Activated naive CD4-positive, alpha-beta T cell treated with anti-CD3 and anti-CD28 coated beads, Interleukin-2, amount 10 ng/mL, durations not matched to agents 7 days and 5 days (primary cell): ENCODE measurements at regions not wholly inside any gene's neighbourhood (a gene's known extent, or its start where the extent isn't known, plus 50 kb on each side); places are given as distances from the start of the nearest gene placed in this dataset.
"Not testable (repeated sequence)": the region's sequence is repeated elsewhere in the genome, so short reads cannot be mapped to it uniquely, and the experiment has no call there.

ENCODE experiments used
- CTCF ChIA-PET: fragments of 350-600 bp; sonication (Branson Sonifier 250); formaldehyde crosslinking; loops from one replicate; lab custom pipeline; 2021; ENCODE audit warnings: antibody characterized with exemption; lab: Charles Lee
- DNase-seq: peaks from one replicate; pipeline ENCODE4 v3.0.0-alpha.2; 2020
- H3K27ac Mint-ChIP-seq: one replicate; pipeline ENCODE4 v1.8.0; 2021; ENCODE audit warnings: mild to moderate bottlenecking, moderate library complexity, mixed read lengths
- H3K27me3 Mint-ChIP-seq: one replicate; pipeline ENCODE4 v1.8.0; 2021; ENCODE audit warnings: mild to moderate bottlenecking, mixed read lengths
- H3K36me3 Mint-ChIP-seq: one replicate; pipeline ENCODE4 v1.8.0; 2021; ENCODE audit warnings: mixed read lengths
- H3K4me1 Mint-ChIP-seq: one replicate; pipeline ENCODE4 v1.8.0; 2021; ENCODE audit warnings: mixed read lengths
- H3K4me3 Mint-ChIP-seq: one replicate; pipeline ENCODE4 v1.8.0; 2021; ENCODE audit warnings: mild to moderate bottlenecking, moderate library complexity, mixed read lengths
- H3K9me3 Mint-ChIP-seq: one replicate; pipeline ENCODE4 v1.8.0; 2021; ENCODE audit warnings: mixed read lengths

DNA sequence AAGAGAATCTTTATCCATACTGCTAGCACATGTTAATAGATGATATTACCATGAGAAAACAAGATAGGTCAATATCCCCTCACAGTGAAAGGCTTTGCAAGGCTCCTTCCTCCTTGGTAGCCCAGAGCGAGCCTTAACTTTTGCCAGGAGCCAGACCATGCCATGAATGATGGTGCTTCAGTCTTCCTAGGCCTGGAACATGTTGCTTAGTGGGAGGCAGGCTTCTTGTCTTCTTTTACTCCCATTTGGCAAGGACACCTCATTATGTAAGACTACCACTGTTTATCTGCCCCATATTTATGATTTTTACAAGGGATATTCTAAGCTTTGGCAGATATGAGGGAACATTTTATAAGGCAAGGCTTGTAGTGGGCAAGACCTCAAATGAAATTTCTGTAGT is 90.8 kb downstream of the GJA1 start:
- Mint-ChIP-seq H3K27me3 (no peaks in the 10 kb centered on the region), H3K27ac (no peak overlapping the region), H3K4me3 (no peak overlapping the region), H3K9me3 (no peaks in the 10 kb centered on the region), H3K36me3 (no peaks in the 10 kb centered on the region), H3K4me1 (no peaks in the 10 kb centered on the region)
- no peak for DNase-seq
- CTCF ChIA-PET: no interaction called here

DNA sequence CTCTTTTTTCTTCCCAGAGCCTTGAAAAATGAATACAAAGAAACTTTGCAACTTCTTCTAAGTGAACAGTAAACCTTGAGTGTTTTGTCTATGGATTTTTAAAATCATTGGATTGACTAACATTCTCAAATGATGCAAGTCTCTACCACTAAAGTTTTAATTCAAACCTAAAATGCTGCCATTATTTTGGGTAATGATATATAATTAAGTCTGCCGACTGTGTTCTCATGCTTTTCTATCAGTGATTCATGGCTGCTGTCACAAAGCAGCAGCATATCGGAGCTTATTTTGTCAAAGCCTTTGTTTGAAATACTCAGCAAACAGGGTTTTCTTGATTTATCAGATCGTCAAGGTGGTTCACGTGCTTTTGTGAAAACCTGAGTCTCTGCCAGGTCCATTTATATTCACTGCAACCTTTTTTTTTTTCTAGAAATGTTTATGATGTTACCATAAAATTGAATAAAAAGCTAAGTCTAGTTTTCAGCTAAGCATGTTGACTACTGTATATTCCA is 96.3 kb downstream of the GJA1 start:
- Mint-ChIP-seq H3K36me3 (no peaks in the 10 kb centered on the region), H3K4me3 (no peak overlapping the region), H3K27me3 (no peaks in the 10 kb centered on the region), H3K27ac (no peak overlapping the region), H3K9me3 (no peaks in the 10 kb centered on the region), H3K4me1 (no peaks in the 10 kb centered on the region)
- CTCF ChIA-PET: no interaction called here
- no peak for DNase-seq

DNA sequence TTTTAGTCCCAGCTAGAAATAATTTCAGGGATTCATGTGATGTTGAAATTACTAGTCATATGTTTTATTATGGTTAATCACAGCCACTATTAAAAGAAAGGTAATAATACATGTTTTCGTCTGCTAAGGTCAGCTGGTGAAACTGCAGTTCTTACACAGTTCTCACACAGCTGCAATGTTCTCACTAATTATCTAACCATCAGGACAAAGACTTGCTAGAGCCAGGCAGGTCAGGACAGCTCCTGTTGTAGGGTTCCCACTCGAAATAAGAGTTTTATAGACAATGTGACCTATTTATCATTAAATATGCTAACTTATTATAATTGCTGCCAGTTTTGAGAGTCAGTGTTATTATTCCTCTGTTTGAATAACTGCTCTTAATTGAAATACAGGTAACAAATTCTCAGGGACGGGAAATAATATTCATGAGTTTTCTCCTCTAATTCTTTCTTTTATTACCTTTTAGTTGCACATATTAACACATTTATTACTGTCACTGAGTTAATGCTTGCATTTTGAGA is 97.9 kb downstream of the GJA1 start:
- no peaks in the 10 kb centered on the region for H3K4me1 Mint-ChIP-seq
- CTCF ChIA-PET: no interaction called here
- H3K27me3 Mint-ChIP-seq: no peaks in the 10 kb centered on the region
- H3K4me3 Mint-ChIP-seq: no peak overlapping the region
- H3K27ac Mint-ChIP-seq: no peak overlapping the region
- no peak for DNase-seq
- H3K9me3 Mint-ChIP-seq: no peaks in the 10 kb centered on the region
- H3K36me3 Mint-ChIP-seq: no peaks in the 10 kb centered on the region

DNA sequence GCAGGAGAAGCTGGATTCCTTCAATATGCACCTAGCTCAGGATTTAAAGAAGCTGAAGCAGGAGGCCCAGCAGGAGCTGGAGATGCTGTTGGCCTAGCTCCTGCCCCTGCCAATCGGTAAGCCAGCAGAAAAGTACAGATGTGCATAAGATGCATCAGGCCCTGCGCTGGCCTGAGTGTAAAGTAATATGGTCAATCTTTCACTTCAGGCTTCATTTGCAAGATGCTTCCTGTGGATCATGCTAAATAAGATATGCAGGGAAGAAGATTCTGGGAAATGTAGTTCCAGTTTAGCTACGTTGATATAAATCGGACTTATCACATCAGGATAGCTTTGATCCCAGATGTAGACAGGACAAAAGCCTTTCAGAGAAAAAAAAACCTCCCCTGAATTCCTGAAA is 100.3 kb downstream of the GJA1 start:
- Mint-ChIP-seq H3K4me1 (no peaks in the 10 kb centered on the region), H3K27me3 (no peaks in the 10 kb centered on the region), H3K27ac (no peak overlapping the region), H3K36me3 (no peaks in the 10 kb centered on the region), H3K9me3 (no peaks in the 10 kb centered on the region), H3K4me3 (no peak overlapping the region)
- CTCF ChIA-PET: interaction anchor here (0.6 kb wide), 1 partner anchor 953 kb away, joined by 3 read pairs; no protein-coding TSS in a partner anchor
- DNase-seq: no peak

DNA sequence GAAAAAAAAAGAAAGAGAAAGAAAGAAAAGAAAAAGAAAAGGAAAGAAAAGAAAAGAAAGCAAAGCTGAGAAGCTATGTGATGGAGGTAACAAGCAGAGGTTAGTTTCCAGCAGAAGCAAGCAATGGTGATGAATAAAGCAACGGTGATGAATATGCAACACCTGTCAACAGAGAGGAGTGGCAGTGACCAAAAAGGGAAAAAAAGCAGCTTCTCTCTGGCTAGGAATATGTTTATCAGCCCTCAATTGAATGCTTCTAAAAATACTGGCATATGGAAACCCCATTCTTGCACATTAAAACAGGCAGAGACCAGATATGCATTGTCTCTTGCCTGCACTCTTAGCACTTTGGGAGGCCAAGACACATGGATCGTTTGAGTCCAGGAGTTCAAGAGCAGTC is 100.9 kb downstream of the GJA1 start:
- Mint-ChIP-seq H3K4me1 (no peaks in the 10 kb centered on the region), H3K36me3 (no peaks in the 10 kb centered on the region), H3K9me3 (no peaks in the 10 kb centered on the region), H3K27me3 (no peaks in the 10 kb centered on the region), H3K27ac (no peak overlapping the region), H3K4me3 (no peak overlapping the region)
- DNase-seq: no peak
- CTCF ChIA-PET: interaction anchor here (0.6 to 1.1 kb wide), 3 partner anchors 14 to 953 kb away, joined by 3 read pairs; no protein-coding TSS in a partner anchor

DNA sequence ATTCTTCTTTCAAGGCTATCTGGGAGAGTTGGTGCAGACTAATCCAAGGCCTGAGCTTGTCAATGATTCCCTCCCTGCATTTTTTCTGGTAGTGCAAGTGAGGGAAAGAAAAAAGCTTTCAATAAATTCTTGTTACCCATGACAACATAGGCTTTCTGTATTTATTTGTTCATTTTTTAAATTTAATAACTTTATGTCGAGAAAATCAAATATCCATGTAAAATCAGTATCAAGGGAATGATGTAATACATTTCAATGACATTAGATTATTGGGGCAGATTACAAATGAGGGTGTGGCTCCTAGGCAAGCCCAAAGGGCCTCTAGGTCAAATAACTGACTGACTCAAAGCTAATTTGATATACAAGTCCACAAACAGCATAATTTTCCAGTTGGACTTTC is 104.0 kb downstream of the GJA1 start:
- no peak for DNase-seq

DNA sequence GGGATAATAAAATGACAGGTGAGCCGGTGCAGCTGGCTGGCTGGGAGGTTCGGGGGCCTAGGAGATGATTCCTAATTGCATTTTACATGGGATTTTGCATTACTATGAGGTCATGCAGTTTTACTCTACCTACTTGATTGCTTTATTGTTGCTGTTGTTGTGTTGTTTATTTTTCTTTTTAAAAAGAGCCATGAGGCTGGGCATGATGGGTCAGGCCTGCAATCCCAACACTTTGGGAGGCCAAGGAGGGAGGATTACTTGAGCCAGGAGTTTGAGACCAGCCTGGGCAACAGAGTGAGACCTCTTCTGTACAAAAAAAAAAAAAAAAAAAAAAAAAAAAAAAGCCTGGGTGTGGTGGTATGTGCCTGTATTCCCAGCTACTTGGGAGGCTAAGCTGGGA is 104.8 kb downstream of the GJA1 start:
- no peaks in the 10 kb centered on the region for H3K9me3 Mint-ChIP-seq
- no peaks in the 10 kb centered on the region for H3K36me3 Mint-ChIP-seq
- CTCF ChIA-PET: no interaction called here
- no peak for DNase-seq
- H3K27ac Mint-ChIP-seq: no peak overlapping the region
- no peaks in the 10 kb centered on the region for H3K27me3 Mint-ChIP-seq
- H3K4me1 Mint-ChIP-seq: no peaks in the 10 kb centered on the region
- H3K4me3 Mint-ChIP-seq: no peak overlapping the region

More for the DNA sequence above, 104.0 kb downstream of the GJA1 start:
- no peaks in the 10 kb centered on the region for H3K27me3 Mint-ChIP-seq
- no peak overlapping the region for H3K4me3 Mint-ChIP-seq
- H3K4me1 Mint-ChIP-seq: no peaks in the 10 kb centered on the region
- CTCF ChIA-PET: no interaction called here
- H3K9me3 Mint-ChIP-seq: no peaks in the 10 kb centered on the region
- H3K27ac Mint-ChIP-seq: no peak overlapping the region
- no peaks in the 10 kb centered on the region for H3K36me3 Mint-ChIP-seq

DNA sequence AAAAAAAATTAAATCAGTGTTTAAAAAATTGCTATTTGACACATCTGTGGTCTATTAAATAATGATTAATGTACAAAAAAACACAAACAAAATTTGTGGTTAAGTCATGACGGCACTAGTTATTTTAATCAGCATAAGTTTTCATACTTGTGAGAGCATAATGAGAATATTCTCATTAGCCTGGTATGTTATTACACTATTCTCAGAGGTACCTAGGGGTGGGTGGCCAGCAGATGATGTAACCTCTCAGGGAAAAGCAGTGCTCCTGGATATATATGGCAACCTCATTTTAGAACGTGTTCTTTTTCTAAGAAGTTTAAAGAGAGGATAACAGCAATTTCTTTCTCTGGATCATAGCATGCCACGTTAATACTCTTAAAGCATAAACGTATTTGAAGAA is 109.2 kb downstream of the GJA1 start:
- H3K4me3 Mint-ChIP-seq: no peak overlapping the region
- CTCF ChIA-PET: no interaction called here
- no peaks in the 10 kb centered on the region for H3K9me3 Mint-ChIP-seq
- no peak for DNase-seq
- H3K27ac Mint-ChIP-seq: no peak overlapping the region
- no peaks in the 10 kb centered on the region for H3K4me1 Mint-ChIP-seq
- H3K36me3 Mint-ChIP-seq: no peaks in the 10 kb centered on the region
- no peaks in the 10 kb centered on the region for H3K27me3 Mint-ChIP-seq

DNA sequence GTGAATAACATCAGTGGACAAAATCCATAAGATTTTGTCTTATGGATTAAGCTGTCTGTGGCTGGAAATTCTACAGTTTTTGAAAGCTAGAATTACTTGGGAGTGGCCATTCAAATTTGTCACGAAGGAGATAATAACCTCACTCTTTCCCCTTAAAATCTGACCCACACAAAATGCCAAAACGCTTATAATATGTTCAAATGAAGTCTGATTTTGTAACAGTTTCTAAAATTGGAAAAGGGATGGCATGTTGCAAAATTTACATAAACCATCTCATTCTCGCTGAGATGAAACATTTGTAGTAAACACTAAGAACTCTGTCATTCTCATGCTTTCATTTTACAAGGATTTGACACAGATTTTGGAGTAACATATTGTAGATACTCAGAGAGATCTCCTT is 112.7 kb downstream of the GJA1 start:
- Mint-ChIP-seq H3K27ac (no peak overlapping the region), H3K27me3 (no peaks in the 10 kb centered on the region), H3K9me3 (no peaks in the 10 kb centered on the region), H3K4me1 (no peaks in the 10 kb centered on the region), H3K36me3 (no peaks in the 10 kb centered on the region), H3K4me3 (no peak overlapping the region)
- no peak for DNase-seq
- CTCF ChIA-PET: no interaction called here

DNA sequence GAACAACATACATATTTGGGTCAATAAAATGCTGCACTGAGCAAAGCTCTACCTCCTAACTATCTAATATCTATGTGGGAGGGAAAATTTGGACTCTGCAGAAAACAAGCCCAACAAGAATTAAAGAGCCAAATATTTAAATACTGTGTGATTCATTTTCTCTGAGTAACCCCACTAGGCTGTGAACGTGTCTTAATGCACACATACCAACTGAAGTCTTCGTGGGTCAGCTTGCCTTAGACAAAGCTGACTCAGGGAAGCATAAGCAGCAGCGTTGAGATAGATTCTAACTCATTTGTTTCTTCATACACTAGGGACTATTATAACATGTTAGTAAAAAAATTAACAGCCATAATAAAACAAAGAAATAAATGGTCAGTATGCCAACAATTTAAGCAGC is 114.3 kb downstream of the GJA1 start:
- CTCF ChIA-PET: interaction anchor here (0.6 kb wide), 1 partner anchor 27 kb away, joined by 4 read pairs; no protein-coding TSS in a partner anchor
- Mint-ChIP-seq H3K27ac (no peak overlapping the region), H3K4me3 (no peak overlapping the region), H3K4me1 (no peaks in the 10 kb centered on the region), H3K9me3 (no peaks in the 10 kb centered on the region), H3K27me3 (no peaks in the 10 kb centered on the region), H3K36me3 (no peaks in the 10 kb centered on the region)
- no peak for DNase-seq

DNA sequence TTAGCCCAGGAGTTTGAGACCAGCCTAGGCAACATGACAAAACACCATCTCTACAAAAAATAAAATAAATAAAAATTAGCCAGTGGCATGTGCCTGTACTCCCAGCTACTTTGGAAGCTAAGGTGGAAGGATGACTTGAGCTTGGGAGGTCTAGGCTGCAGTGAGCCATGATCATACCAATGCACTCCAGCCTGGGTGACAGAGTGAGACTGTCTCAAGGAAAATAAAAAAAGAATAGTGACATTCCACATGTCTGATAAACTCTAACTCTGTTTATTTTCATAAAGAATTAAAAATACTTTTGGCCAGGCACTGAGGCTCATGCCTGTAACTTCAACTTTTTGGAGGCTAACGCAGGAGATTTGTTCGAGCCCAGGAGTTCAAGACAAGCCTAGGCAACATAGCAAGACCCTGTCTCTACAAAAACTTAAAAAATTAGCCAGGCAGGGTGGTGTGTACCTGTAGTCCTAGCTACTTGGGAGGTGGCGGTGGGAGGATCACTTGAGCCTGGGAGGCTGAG is 115.1 kb downstream of the GJA1 start:
- CTCF ChIA-PET: no interaction called here
- no peak overlapping the region for H3K4me3 Mint-ChIP-seq

DNA sequence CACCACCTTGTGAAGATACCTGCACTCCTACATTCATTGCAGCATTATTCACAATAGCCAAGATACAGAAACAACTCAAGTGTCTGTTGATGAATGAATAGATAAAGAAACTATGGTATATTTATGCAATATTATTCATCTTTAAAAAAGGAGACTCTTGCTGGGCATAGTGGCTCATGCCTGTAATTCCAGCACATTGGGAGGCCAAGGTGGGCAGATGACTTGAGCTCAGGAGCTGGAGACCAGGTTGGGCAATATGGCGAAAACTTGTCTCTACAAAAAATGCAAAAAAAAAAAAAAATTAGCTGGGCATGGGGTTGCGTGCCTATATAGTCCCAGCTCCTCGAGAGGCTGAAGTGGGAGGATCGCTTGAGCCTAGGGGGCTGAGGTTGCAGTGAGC is 119.8 kb downstream of the GJA1 start:
- Mint-ChIP-seq H3K9me3 (no peaks in the 10 kb centered on the region), H3K4me1 (no peaks in the 10 kb centered on the region), H3K36me3 (no peaks in the 10 kb centered on the region), H3K4me3 (no peak overlapping the region), H3K27ac (no peak overlapping the region), H3K27me3 (no peaks in the 10 kb centered on the region)
- DNase-seq: no peak
- CTCF ChIA-PET: no interaction called here

More for the DNA sequence above, 115.1 kb downstream of the GJA1 start:
- no peak overlapping the region for H3K27ac Mint-ChIP-seq
- no peaks in the 10 kb centered on the region for H3K36me3 Mint-ChIP-seq
- no peaks in the 10 kb centered on the region for H3K27me3 Mint-ChIP-seq
- H3K9me3 Mint-ChIP-seq: no peaks in the 10 kb centered on the region
- DNase-seq: no peak
- no peaks in the 10 kb centered on the region for H3K4me1 Mint-ChIP-seq

DNA sequence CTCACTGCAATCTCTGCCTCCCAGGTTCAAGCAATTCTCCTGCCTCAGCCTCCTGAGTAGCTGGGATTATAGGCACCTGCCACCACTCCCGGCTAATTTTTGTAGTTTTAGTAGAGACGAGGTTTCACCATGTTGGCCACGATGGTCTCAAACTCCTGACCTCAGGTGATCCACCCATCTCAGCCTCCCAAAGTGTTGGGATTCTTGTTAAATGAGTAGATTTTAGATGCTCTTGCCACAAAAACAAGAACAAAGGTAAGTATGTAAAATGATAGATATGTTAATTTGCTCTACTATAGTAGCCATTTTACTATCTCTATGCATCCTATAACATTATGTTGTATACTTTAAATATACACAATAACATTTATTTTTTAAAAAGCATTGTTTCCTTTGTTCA is 120.7 kb downstream of the GJA1 start:
- H3K9me3 Mint-ChIP-seq, CTCF ChIA-PET, H3K27me3 Mint-ChIP-seq, DNase-seq, H3K27ac Mint-ChIP-seq, H3K4me3 Mint-ChIP-seq, H3K36me3 Mint-ChIP-seq, H3K4me1 Mint-ChIP-seq: not testable (repeated sequence)

DNA sequence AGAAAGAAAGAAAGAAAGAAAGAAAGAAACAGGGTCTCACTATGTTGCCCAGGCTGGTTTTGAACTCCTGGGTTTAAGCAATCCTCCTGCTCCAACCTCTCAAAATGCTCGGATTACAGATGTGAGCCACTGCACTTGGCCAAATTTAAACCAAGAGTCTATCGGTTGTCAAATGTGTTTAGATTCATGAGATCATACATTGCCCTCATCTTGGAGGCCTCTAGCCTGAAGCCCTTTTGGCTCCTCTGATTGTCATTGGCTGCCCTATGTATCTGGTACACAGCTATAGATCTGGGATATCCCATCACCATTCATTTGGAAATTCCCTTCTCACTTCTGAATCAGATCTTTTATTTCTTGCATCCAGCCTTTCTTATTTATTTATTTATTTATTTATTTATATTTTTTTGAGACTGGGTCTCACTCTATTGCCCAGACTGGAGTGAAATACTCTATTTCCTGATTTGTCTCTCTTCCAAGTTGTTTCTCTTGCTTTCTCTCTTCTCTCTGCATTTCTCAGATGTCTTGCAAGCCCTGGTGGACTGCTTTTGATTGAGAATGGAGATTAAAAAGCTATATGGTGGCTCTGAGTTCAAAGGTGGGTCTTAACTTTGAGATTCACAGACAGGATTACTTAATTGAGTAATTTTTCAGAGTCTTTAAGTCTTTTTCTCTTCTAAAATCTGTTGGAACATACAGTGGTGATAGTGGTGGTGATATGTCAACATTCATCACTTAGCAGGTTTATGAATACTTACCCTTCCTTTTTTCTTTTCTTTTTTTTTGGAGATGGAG is 121.9 kb downstream of the GJA1 start:
- Mint-ChIP-seq H3K27ac (no peak overlapping the region), H3K36me3 (no peaks in the 10 kb centered on the region), H3K9me3 (no peaks in the 10 kb centered on the region), H3K27me3 (no peaks in the 10 kb centered on the region), H3K4me1 (no peaks in the 10 kb centered on the region), H3K4me3 (no peak overlapping the region)
- CTCF ChIA-PET: interaction anchor here (0.6 kb wide), 1 partner anchor 184 kb away, joined by 3 read pairs; no protein-coding TSS in a partner anchor
- no peak for DNase-seq
